Endothelial cell of umbilical vein (primary cell): ENCODE measurements at regions not wholly inside any gene's neighbourhood (a gene's known extent, or its start where the extent isn't known, plus 50 kb on each side); places are given as distances from the start of the nearest gene placed in this dataset.

Experiments
- BruUV-seq: library from RNA; stranded (reverse); fragments of 400-500 nt; replicated peaks from 2 replicates; lab custom pipeline; 2021; lab: Mats Ljungman, UMichigan
- CTCF ChIA-PET: fragments of 300-600, 350-600 bp; sonication (Branson Sonifier 250); formaldehyde crosslinking; loops from one replicate; lab custom pipeline; 2021; ENCODE audit warnings: antibody characterized with exemption, inconsistent platforms; lab: Charles Lee
- POLR2A ChIA-PET: fragments of 300-600, 350-600 bp; sonication (Branson Sonifier 250); formaldehyde crosslinking; loops from one replicate; lab custom pipeline; 2021; ENCODE audit warnings: antibody characterized with exemption, inconsistent platforms; lab: Charles Lee
- DNase-seq: peaks from one replicate; pipeline ENCODE4 v3.0.0-alpha.2; 2011; ENCODE audit warnings: low read depth, low spot score
- FAIRE-seq: peaks from 2 replicates; lab custom pipeline; 2011; peaks lifted over from hg19 to GRCh38; lab: Jason Lieb, UNC
- H2AFZ ChIP-seq: 2 replicates; pipeline ENCODE4 v1.6.0; 2012; ENCODE audit warnings: low read depth, low read length, control low read depth, inconsistent platforms
- H3K27ac ChIP-seq: 2 replicates; pipeline ENCODE4 v1.5.1; 2011; ENCODE audit warnings: low read depth, mild to moderate bottlenecking, control low read depth, low read length, moderate library complexity; ENCODE audit not compliant: insufficient read depth
- H3K27me3 ChIP-seq, 2 experiments: 2 replicates each; pipeline versions ENCODE4 v1.6.0 to v1.6.1; 2011; ENCODE audit warnings: low read length in 2 of 2, mixed read lengths in 1 of 2; ENCODE audit not compliant: control insufficient read depth in 2 of 2, insufficient read depth in 2 of 2
- H3K36me3 ChIP-seq, 2 experiments: 2 replicates in 1 of 2; 3 replicates in 1 of 2; pipeline ENCODE4 v1.5.1; 2011; ENCODE audit warnings: low read length in 2 of 2, mild to moderate bottlenecking in 1 of 2, moderate library complexity in 1 of 2; ENCODE audit not compliant: control insufficient read depth in 2 of 2, insufficient read depth in 2 of 2; ENCODE audit errors: extremely low read depth in 1 of 2
- H3K4me1 ChIP-seq: 3 replicates; pipeline ENCODE4 v1.5.1; 2011; ENCODE audit warnings: mild to moderate bottlenecking, low read length; ENCODE audit not compliant: control insufficient read depth, insufficient read depth; ENCODE audit errors: extremely low read depth
- H3K4me2 ChIP-seq: 2 replicates; pipeline ENCODE4 v1.6.1; 2011; ENCODE audit warnings: low read length, control low read depth, mixed read lengths; ENCODE audit not compliant: insufficient read depth
- H3K4me3 ChIP-seq, 3 experiments: fragments of 200-600 bp in 1 of 3; sonication (generic), shearing (Covaris generic) in 1 of 3; replicated peaks in 1 of 3; 2 replicates each; pipeline ENCODE4 v1.5.1; 2011 to 2016; ENCODE audit warnings: control low read depth in 3 of 3, low read length in 3 of 3, mild to moderate bottlenecking in 2 of 3, inconsistent platforms in 1 of 3, low read depth in 1 of 3, moderate library complexity in 1 of 3; ENCODE audit not compliant: insufficient read depth in 1 of 3
- H3K79me2 ChIP-seq: 2 replicates; pipeline ENCODE4 v1.6.0; 2012; ENCODE audit warnings: low read length, inconsistent platforms; ENCODE audit not compliant: control insufficient read depth, insufficient read depth
- H3K9ac ChIP-seq: replicated peaks from 2 replicates; pipeline ENCODE3; 2011; ENCODE audit warnings: low read length, control low read depth; ENCODE audit not compliant: insufficient read depth; ENCODE audit errors: extremely low read depth
- H3K9me1 ChIP-seq: replicated peaks from 3 replicates; pipeline ENCODE4 v1.6.0; 2011; ENCODE audit warnings: mild to moderate bottlenecking, low read length; ENCODE audit not compliant: control insufficient read depth, insufficient read depth; ENCODE audit errors: extremely low read depth
- H3K9me3 ChIP-seq: replicated peaks from 2 replicates; pipeline ENCODE4 v1.5.1; 2012; ENCODE audit warnings: low read length, inconsistent platforms; ENCODE audit not compliant: control insufficient read depth, insufficient read depth
- H4K20me1 ChIP-seq: replicated peaks from 2 replicates; pipeline ENCODE3; 2011; ENCODE audit warnings: mild to moderate bottlenecking, low read length; ENCODE audit not compliant: control insufficient read depth, insufficient read depth; ENCODE audit errors: extremely low read depth
- CTCF ChIP-seq, 2 donors: IDR thresholded peaks; 1 replicate in 1 of 2; 2 replicates in 1 of 2; pipeline ENCODE4 v1.5.1; 2011; ENCODE audit warnings: low read length in 2 of 2, mild to moderate bottlenecking in 2 of 2, moderate library complexity in 2 of 2, control low read depth in 1 of 2, inconsistent platforms in 1 of 2, low read depth in 1 of 2; ENCODE audit not compliant: insufficient read depth in 1 of 2; ENCODE audit errors: extremely low read depth in 1 of 2
- EZH2 ChIP-seq: IDR thresholded peaks from 2 replicates; pipeline ENCODE4 v1.6.1; 2012; ENCODE audit warnings: borderline replicate concordance, low read depth, mild to moderate bottlenecking, moderate library complexity, low read length, inconsistent platforms; ENCODE audit not compliant: severe bottlenecking
- FOS ChIP-seq: IDR thresholded peaks from 2 replicates; pipeline ENCODE4 v1.6.1; 2011; ENCODE audit warnings: mild to moderate bottlenecking, low read length, moderate library complexity, borderline replicate concordance; ENCODE audit not compliant: insufficient read depth
- GATA2 ChIP-seq: IDR thresholded peaks from 2 replicates; pipeline ENCODE4 v1.7.0; 2011; ENCODE audit warnings: low read depth, mild to moderate bottlenecking, moderate library complexity, mixed read lengths, low read length; ENCODE audit not compliant: insufficient read length, insufficient read depth
- JUN ChIP-seq: IDR thresholded peaks from 2 replicates; pipeline ENCODE4 v1.6.1; 2011; ENCODE audit warnings: borderline replicate concordance, low read depth; ENCODE audit not compliant: insufficient read length, insufficient read depth
- MAX ChIP-seq: IDR thresholded peaks from 2 replicates; pipeline ENCODE4 v1.6.1; 2011; ENCODE audit not compliant: insufficient read depth, insufficient read length
- MYC ChIP-seq: IDR thresholded peaks from one replicate; pipeline ENCODE4 v1.6.1; 2011; ENCODE audit warnings: mild to moderate bottlenecking, low read depth, low read length
- POLR2A ChIP-seq: IDR thresholded peaks from 2 replicates; pipeline ENCODE4 v1.6.1; 2012; ENCODE audit warnings: low read depth, mild to moderate bottlenecking, control low read depth, low read length
- POLR2AphosphoS5 ChIP-seq: IDR thresholded peaks from 2 replicates; pipeline ENCODE4 v1.6.1; 2012; ENCODE audit warnings: low read depth, mild to moderate bottlenecking, control low read depth, low read length, moderate library complexity; ENCODE audit not compliant: insufficient read depth
- dilution Hi-C: fragments of 300-500 bp; cut with MboI; formaldehyde crosslinking; loops from one replicate; pipeline ENCODE4 v1.15.0; 2019; ENCODE audit warnings: low sequenced_read_pairs; ENCODE audit not compliant: extremely low pct_ligation_motif_present
- intact Hi-C: fragments of 100-400 bp; cut with micrococcal nuclease; formaldehyde crosslinking; loops from one replicate; pipeline ENCODE4 v1.10.0; 2022

GRCh38 chr7:97460433-97460832, 271.5 kb upstream of the TAC1 start:
- Histone ChIP-seq H3K79me2 (no peaks in the 10 kb centered on the region), H3K36me3 (no peaks in the 10 kb centered on the region), H3K4me3 (no peak overlapping the region), H3K4me2 (no peak overlapping the region), H2AFZ (no peak overlapping the region), H3K9ac (no peak overlapping the region), H4K20me1 (no peaks in the 10 kb centered on the region), H3K4me1 (no peaks in the 10 kb centered on the region), H3K9me1 (no peaks in the 10 kb centered on the region), H3K9me3 (no peaks in the 10 kb centered on the region), H3K27me3 (no peaks in the 10 kb centered on the region), H3K27ac (no peak overlapping the region)
- DNase-seq (no peak), FAIRE-seq (no peak)
- TF ChIP-seq EZH2 = no peak
- no peak for TF ChIP-seq GATA2
- TF ChIP-seq POLR2AphosphoS5 = no peak
- TF ChIP-seq POLR2A = no peak
- TF ChIP-seq JUN = no peak
- TF ChIP-seq MAX = no peak
- no peak for TF ChIP-seq FOS
- no peak for TF ChIP-seq MYC
- TF ChIP-seq CTCF (IDR thresholded peaks at IDR 0.05; ENCODE audit: extremely low read depth in 1 of 2, insufficient read depth in 1 of 2, low read depth in 1 of 2, low read length in 2 of 2) = no peak
- BruUV-seq = no TSS peak
- CTCF ChIA-PET = no interaction called here
- dilution Hi-C loops (no loop called here), intact Hi-C loops (no loop called here)
- POLR2A ChIA-PET = no interaction called here
